IPS DF 6.9 (cell line): ENCODE measurements at regions not wholly inside any gene's neighbourhood (a gene's known extent, or its start where the extent isn't known, plus 50 kb on each side); places are given as distances from the start of the nearest gene placed in this dataset.

ENCODE experiments used
- DNase-seq: peaks from one replicate; pipeline ENCODE4 v3.0.0-alpha.2; 2013; ENCODE audit warnings: low read depth, low spot score
- H3K27ac ChIP-seq: one replicate; pipeline ENCODE4 v1.5.1; 2013; ENCODE audit warnings: low read length, control low read depth
- H3K27me3 ChIP-seq: 2 replicates; pipeline ENCODE4 v1.6.1; 2013; ENCODE audit warnings: mild to moderate bottlenecking, low read length; ENCODE audit not compliant: control insufficient read depth, insufficient read depth
- H3K36me3 ChIP-seq: 2 replicates; pipeline ENCODE4 v1.6.1; 2013; ENCODE audit warnings: low read length; ENCODE audit not compliant: control insufficient read depth, insufficient read depth
- H3K4me1 ChIP-seq: 2 replicates; pipeline ENCODE4 v1.6.1; 2013; ENCODE audit warnings: low read length; ENCODE audit not compliant: control insufficient read depth, insufficient read depth
- H3K4me3 ChIP-seq: 2 replicates; pipeline ENCODE4 v1.5.1; 2013; ENCODE audit warnings: mild to moderate bottlenecking, low read length
- H3K9me3 ChIP-seq: 2 replicates; pipeline ENCODE4 v1.6.1; 2013; ENCODE audit warnings: low read length, inconsistent platforms; ENCODE audit not compliant: control insufficient read depth, insufficient read depth
- WGBS: extraction: QIAGEN DNeasy Blood & Tissue Kit; methylation state at CpG from one replicate; pipeline ENCODE4 v1.1.7; 2013; ENCODE audit warnings: mixed read lengths, missing lambda C conversion rate; ENCODE audit not compliant: insufficient read length, insufficient coverage; 5-methylcytosine and 5-hydroxymethylcytosine counted together

DNA sequence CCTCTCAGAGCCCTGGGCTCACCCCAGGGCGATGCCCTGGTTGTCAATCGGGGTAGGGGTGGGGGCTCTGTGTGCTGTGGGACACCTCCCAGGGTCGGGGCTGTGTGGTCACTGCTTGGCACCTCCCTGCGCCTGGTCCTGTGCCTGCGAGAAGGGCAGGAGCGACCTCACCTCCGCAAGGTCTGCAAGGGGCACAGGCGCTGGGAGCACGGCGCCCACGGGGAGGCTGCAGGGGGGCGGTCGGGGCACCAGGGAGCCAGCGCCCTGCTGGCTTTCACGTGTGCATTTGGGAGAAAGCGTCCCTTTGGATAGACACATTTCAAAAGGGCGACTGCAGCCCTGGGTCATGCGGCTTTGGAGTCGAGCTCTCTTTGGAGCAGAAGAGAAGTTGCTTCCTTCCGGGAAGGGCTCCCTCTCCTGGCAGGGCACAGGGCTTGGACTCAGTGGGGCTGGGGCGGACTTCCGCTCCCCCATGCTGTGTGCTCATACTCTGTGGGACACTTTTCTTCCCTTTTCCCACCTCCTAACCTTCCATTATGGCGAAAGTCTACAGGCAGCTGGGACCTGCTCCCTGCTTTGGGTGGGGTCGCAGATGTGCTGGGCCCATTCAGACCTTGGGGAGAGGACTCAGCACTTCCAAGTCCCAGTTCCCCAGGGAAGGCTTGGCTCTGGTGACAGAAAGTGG lies 52.9 kb upstream of the SLC28A3 start:
- H3K36me3 ChIP-seq: no peaks in the 10 kb centered on the region
- no peak overlapping the region for H3K27ac ChIP-seq
- no peak for DNase-seq
- no CpG with 5 or more reads among the region's 24 CpGs for WGBS
- no peaks in the 10 kb centered on the region for H3K9me3 ChIP-seq
- no peaks in the 10 kb centered on the region for H3K27me3 ChIP-seq
- H3K4me1 ChIP-seq: peaks cover 3% of the 10 kb centered on the region; the same call in 1 of the 2 replicates
- no peak overlapping the region for H3K4me3 ChIP-seq

- Histone ChIP-seq H3K36me3 (no peaks in the 10 kb centered on the region), H3K4me1 (peaks cover 3% of the 10 kb centered on the region; the same call in 1 of the 2 replicates), H3K27ac (no peak overlapping the region), H3K9me3 (no peaks in the 10 kb centered on the region), H3K4me3 (no peak overlapping the region), H3K27me3 (no peaks in the 10 kb centered on the region)
- no CpG with 5 or more reads among the region's 3 CpGs for WGBS
- DNase-seq: no peak
These were observed 53.5 kb upstream of the SLC28A3 start for GRCh38 chr9:84394036-84394435.

GRCh38 chr9:84397151-84397728 lies 56.7 kb upstream of the SLC28A3 start:
- H3K9me3 ChIP-seq: no peaks in the 10 kb centered on the region; the same call in 1 of the 2 replicates
- DNase-seq: peak; percentile 70
- H3K27me3 ChIP-seq: no peaks in the 10 kb centered on the region
- H3K27ac ChIP-seq: no peak overlapping the region
- no CpG with 5 or more reads among the region's 13 CpGs for WGBS
- H3K4me3 ChIP-seq: no peak overlapping the region
- no peaks in the 10 kb centered on the region for H3K36me3 ChIP-seq
- peaks cover 3% of the 10 kb centered on the region; the same call in 1 of the 2 replicates for H3K4me1 ChIP-seq

GRCh38 chr9:84397822-84398221 lies 57.3 kb upstream of the SLC28A3 start:
- Histone ChIP-seq H3K9me3 (no peaks in the 10 kb centered on the region; the same call in 1 of the 2 replicates), H3K4me1 (peaks cover 3% of the 10 kb centered on the region; the same call in 1 of the 2 replicates), H3K27ac (no peak overlapping the region), H3K27me3 (no peaks in the 10 kb centered on the region), H3K4me3 (no peak overlapping the region), H3K36me3 (no peaks in the 10 kb centered on the region)
- no CpG with 5 or more reads among the region's 8 CpGs for WGBS
- DNase-seq: no peak

DNA sequence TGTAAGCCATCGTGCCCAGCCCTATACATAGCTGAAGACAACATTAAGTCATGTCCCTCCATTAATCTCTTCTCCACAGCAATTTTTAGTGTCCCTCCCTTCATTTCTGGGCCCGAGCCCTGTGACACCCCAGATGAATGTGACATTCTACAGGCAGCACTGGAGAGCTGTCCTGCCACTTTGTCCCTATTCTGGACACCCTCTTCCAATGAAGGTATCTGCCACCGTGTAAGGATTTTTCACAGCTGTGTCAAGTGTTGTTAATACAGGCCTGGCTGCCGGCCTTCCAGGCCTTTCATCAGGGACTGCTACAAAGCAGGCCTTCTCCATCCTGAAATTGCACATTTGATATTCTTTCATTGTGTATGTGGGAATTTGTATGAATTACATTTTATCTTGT lies 62.0 kb upstream of the SLC28A3 start:
- DNase-seq: no peak
- H3K27ac ChIP-seq: no peak overlapping the region
- no peaks in the 10 kb centered on the region for H3K36me3 ChIP-seq
- H3K4me3 ChIP-seq: no peak overlapping the region
- no CpG with 5 or more reads among the region's 4 CpGs for whole genome bisulfite sequencing
- H3K27me3 ChIP-seq: no peaks in the 10 kb centered on the region
- no peaks in the 10 kb centered on the region; the same call in 1 of the 2 replicates for H3K9me3 ChIP-seq
- no peaks in the 10 kb centered on the region for H3K4me1 ChIP-seq

DNA sequence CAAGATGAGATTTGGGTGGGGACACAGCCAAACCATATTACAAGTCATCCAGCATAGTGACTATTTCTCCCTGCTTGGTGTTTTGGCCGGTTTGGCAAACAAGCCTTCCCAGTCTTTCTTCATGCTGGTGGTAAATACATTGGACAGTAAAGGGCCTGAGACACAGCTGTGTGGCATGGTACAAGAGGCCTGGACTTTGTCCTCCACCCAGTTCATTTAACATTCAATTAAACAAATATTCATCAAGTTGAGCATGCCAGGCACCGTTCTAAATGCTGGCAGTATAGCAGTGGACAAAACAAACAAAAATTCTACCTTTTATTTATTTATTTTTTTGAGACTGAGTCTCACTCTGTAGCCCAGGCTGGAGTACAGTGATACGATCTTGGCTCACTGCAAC lies 62.7 kb upstream of the SLC28A3 start:
- no peak for DNase-seq
- Histone ChIP-seq H3K27me3 (no peaks in the 10 kb centered on the region), H3K36me3 (no peaks in the 10 kb centered on the region), H3K4me3 (no peak overlapping the region), H3K4me1 (no peaks in the 10 kb centered on the region), H3K27ac (no peak overlapping the region), H3K9me3 (no peaks in the 10 kb centered on the region; the same call in 1 of the 2 replicates)
- WGBS: no CpG with 5 or more reads among the region's 3 CpGs

DNA sequence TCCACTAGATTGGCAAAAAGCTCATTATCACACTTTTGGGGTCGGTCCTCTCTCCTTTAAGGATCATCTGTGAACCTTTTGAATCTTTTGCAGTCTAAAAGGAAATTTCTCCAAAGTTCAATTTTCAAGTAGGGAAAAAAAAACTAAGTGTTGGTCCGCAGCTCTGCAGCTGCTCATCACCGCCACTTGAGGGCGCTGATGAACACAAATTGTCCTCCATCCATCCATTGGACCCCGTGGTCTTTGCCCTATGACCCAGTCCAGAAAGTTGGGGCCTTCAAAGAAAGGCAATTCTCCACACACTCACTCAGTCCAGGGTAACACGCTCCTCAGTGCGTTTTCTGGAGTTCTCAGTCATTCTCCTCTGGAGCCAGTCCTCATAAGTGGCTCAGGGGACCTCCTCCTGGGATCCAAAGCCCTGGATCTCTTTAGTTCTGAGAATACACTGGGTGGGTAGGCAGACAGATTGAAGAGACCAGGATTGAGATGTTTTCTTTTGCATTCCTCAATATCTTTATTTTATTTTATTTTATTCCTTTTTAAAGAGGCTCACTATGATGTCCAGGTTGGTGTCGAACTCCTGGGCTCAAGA lies 63.6 kb upstream of the SLC28A3 start:
- DNase-seq: no peak
- no peaks in the 10 kb centered on the region; the same call in 1 of the 2 replicates for H3K9me3 ChIP-seq
- no peaks in the 10 kb centered on the region for H3K27me3 ChIP-seq
- no peaks in the 10 kb centered on the region for H3K4me1 ChIP-seq
- H3K4me3 ChIP-seq: no peak overlapping the region
- no peaks in the 10 kb centered on the region; the same call in 1 of the 2 replicates for H3K36me3 ChIP-seq
- WGBS: no CpG with 5 or more reads among the region's 8 CpGs
- H3K27ac ChIP-seq: no peak overlapping the region

DNA sequence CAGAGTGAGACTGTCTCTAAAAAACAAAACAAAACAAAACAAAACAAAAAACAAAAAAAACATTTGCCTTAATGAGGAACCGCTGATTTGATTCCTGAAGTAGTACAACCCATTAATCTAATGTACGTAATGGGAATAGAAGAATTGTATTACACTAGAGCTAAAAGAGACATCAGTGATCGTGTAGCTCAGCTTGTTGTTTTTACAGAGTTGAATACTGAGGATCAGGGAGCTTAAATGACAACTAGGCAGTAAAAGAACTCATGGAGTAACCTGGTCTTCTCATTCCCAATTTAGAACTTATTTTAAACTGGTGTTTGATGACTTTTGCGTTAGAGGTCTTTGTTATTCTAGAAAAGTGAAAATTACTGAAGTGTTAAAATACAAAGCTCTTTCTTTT lies 65.1 kb upstream of the SLC28A3 start:
- DNase-seq: no peak
- no CpG with 5 or more reads among the region's 4 CpGs for WGBS
- H3K36me3 ChIP-seq: no peaks in the 10 kb centered on the region; the same call in 1 of the 2 replicates

GRCh38 chr9:84408416-84408815 lies 67.9 kb upstream of the SLC28A3 start:
- H3K36me3 ChIP-seq: no peaks in the 10 kb centered on the region; the same call in 1 of the 2 replicates
- H3K27ac ChIP-seq: no peak overlapping the region
- WGBS: no CpG with 5 or more reads among the region's 34 CpGs
- no peak for DNase-seq
- H3K4me3 ChIP-seq: no peak overlapping the region
- no peaks in the 10 kb centered on the region for H3K27me3 ChIP-seq
- H3K9me3 ChIP-seq: no peaks in the 10 kb centered on the region
- H3K4me1 ChIP-seq: no peaks in the 10 kb centered on the region

More for the DNA sequence above, 65.1 kb upstream of the SLC28A3 start:
- Histone ChIP-seq H3K9me3 (no peaks in the 10 kb centered on the region), H3K27ac (no peak overlapping the region), H3K4me3 (no peak overlapping the region), H3K27me3 (no peaks in the 10 kb centered on the region), H3K4me1 (no peaks in the 10 kb centered on the region)

DNA sequence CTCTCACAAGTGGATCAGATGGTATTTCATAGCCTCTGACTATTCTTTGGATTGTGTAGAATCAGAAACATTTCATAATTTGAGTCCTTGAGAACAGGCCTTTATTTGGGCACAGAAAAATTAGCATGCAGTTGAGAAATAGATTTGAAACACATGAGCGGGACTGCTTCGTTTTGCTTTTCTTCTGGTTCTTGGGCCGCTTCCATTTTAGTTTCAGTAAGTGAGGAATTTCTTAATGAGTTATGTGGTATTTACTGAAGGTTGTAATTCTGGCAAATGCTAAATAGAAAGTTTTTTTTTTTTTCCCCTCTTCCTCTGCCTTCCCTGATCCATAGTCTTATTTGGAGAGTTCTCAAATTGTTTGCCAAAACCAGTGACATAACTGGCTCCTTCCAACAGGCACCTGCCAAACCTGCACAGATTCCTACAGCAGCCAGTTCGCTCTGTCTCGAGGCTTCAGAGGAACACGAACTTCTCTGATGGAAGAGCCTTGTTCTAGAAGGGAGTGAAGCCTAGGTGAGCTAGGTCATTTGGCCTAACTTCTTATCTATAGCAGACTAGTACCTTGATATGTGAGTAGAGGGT lies 71.2 kb upstream of the SLC28A3 start:
- Histone ChIP-seq H3K9me3 (no peaks in the 10 kb centered on the region), H3K36me3 (no peaks in the 10 kb centered on the region; the same call in 1 of the 2 replicates), H3K4me1 (no peaks in the 10 kb centered on the region), H3K27ac (no peak overlapping the region), H3K4me3 (no peak overlapping the region), H3K27me3 (no peaks in the 10 kb centered on the region)
- no peak for DNase-seq
- WGBS: no CpG with 5 or more reads among the region's 6 CpGs
